ENCODE measurements at regions not wholly inside any gene's neighbourhood (a gene's known extent, or its start where the extent isn't known, plus 50 kb on each side); places are given as distances from the start of the nearest gene placed in this dataset.

DNA sequence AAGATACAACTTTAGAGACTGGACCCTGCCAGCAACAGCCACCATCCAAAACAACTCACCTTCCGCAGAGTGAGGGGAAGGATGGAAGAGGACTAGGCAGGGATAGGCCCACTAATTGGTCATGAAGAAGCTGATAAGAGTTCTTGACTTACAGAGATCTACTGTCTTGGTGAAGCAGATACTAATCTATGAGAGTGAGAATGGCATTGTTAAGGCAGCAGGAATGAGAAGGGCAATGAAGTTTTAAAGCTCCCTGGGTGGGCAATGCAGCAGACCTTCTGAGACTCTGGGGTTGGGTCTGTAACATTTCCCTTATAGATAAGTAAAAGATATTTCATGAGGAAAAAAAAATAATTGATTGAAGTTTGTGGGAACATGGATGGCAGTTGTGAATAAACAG lies 63.7 kb downstream of the KLF12 start:
- TF ChIP-seq CTCF (IDR thresholded peaks at IDR 0.05; ENCODE audit: insufficient read depth, low read depth, low read length) (no peak), EZH2 (IDR thresholded peaks at IDR 0.05; ENCODE audit: insufficient read depth, low read length) (no peak)
